Uterus (tissue), 3 donors: ENCODE measurements at regions not wholly inside any gene's neighbourhood (a gene's known extent, or its start where the extent isn't known, plus 50 kb on each side); places are given as distances from the start of the nearest gene placed in this dataset.

Experiments used
- DNase-seq, 2 donors: peaks; one replicate each; pipeline ENCODE4 v3.0.0-alpha.2; 2019 to 2020
- H3K27ac ChIP-seq, 2 donors: fragments of 200-600 bp; sonication (generic); 1 replicate in 1 of 2; 2 replicates in 1 of 2; pipeline ENCODE4 v1.5.1; 2016 to 2018
- H3K27me3 ChIP-seq, 2 donors: fragments of 200-600 bp; sonication (generic); one replicate each; pipeline ENCODE4 v1.5.1; 2018 to 2019; ENCODE audit warnings: control low read depth in 1 of 2
- H3K36me3 ChIP-seq, 2 donors: fragments of 200-600 bp; sonication (generic); one replicate each; pipeline ENCODE4 v1.5.1; 2019; ENCODE audit warnings: control low read depth in 1 of 2
- H3K4me1 ChIP-seq, 2 donors: fragments of 200-600 bp; sonication (generic); one replicate each; pipeline ENCODE4 v1.5.1; 2018 to 2019; ENCODE audit warnings: control low read depth in 1 of 2
- H3K4me3 ChIP-seq, 2 donors: fragments of 200-600 bp; sonication (generic); 1 replicate in 1 of 2; 2 replicates in 1 of 2; pipeline ENCODE4 v1.5.1; 2018 to 2019; ENCODE audit warnings: mild to moderate bottlenecking in 1 of 2
- H3K9me3 ChIP-seq, 2 donors: fragments of 200-600 bp; sonication (generic); one replicate each; pipeline ENCODE4 v1.5.1; 2019; ENCODE audit warnings: control low read depth in 1 of 2
- CTCF ChIP-seq, 4 experiments: fragments of 200-600 bp in 2 of 4; fragments of 450-650 bp in 2 of 4; sonication (generic) in 2 of 4; IDR thresholded peaks; one replicate each; pipeline ENCODE4 v1.5.1; 2016 to 2019; ENCODE audit warnings: antibody characterized with exemption in 4 of 4, mild to moderate bottlenecking in 2 of 4, moderate library complexity in 1 of 4
- POLR2A ChIP-seq, 2 donors: fragments of 450-650 bp; IDR thresholded peaks; one replicate each; pipeline ENCODE4 v1.6.1; 2016; ENCODE audit warnings: antibody characterized with exemption in 2 of 2, mild to moderate bottlenecking in 1 of 2, moderate library complexity in 1 of 2
- intact Hi-C: fragments of 100-400 bp; cut with DNase I; formaldehyde crosslinking; loops from one replicate; pipeline ENCODE4 v1.15.1; 2023; ENCODE audit warnings: low total_unique reads
- donor health status: DM: yes; HTN: yes; CAD: no.

- no peak for DNase-seq
These were observed 207.2 kb upstream of the ECI2 start for GRCh38 chr6:4342407-4343137.

GRCh38 chr6:4341078-4341797 lies 205.9 kb upstream of the ECI2 start:
- no peak for DNase-seq
- no peak overlapping the region for H3K4me3 ChIP-seq
- no peak for TF ChIP-seq POLR2A (IDR thresholded peaks at IDR 0.05)
- TF ChIP-seq CTCF (IDR thresholded peaks at IDR 0.05) = no peak
- no peaks in the 10 kb centered on the region for H3K27me3 ChIP-seq
- no peaks in the 10 kb centered on the region for H3K36me3 ChIP-seq
- H3K27ac ChIP-seq = no peak overlapping the region
- no peaks in the 10 kb centered on the region for H3K9me3 ChIP-seq
- intact Hi-C loops = no loop called here
- H3K4me1 ChIP-seq = no peaks in the 10 kb centered on the region

More at GRCh38 chr6:4342407-4343137, 207.2 kb upstream of the ECI2 start:
- Histone ChIP-seq H3K27me3 (no peaks in the 10 kb centered on the region), H3K4me1 (no peaks in the 10 kb centered on the region), H3K36me3 (no peaks in the 10 kb centered on the region), H3K9me3 (no peaks in the 10 kb centered on the region), H3K4me3 (no peak overlapping the region), H3K27ac (no peak overlapping the region)
- intact Hi-C loops = no loop called here
- no peak for TF ChIP-seq POLR2A (IDR thresholded peaks at IDR 0.05)
- TF ChIP-seq CTCF (IDR thresholded peaks at IDR 0.05) = no peak

- H3K36me3 ChIP-seq = no peaks in the 10 kb centered on the region
- H3K4me3 ChIP-seq = no peak overlapping the region
- no peak for TF ChIP-seq POLR2A (IDR thresholded peaks at IDR 0.05)
- TF ChIP-seq CTCF (IDR thresholded peaks at IDR 0.05) = no peak
- DNase-seq = no peak
- H3K27ac ChIP-seq = no peak overlapping the region
- intact Hi-C loops = no loop called here
- no peaks in the 10 kb centered on the region for H3K9me3 ChIP-seq
- no peaks in the 10 kb centered on the region for H3K27me3 ChIP-seq
- no peaks in the 10 kb centered on the region for H3K4me1 ChIP-seq
These were observed 205.2 kb upstream of the ECI2 start for GRCh38 chr6:4340544-4340943.

- H3K4me1 ChIP-seq = no peaks in the 10 kb centered on the region
- no peak for TF ChIP-seq POLR2A (IDR thresholded peaks at IDR 0.05)
- no peak for TF ChIP-seq CTCF (IDR thresholded peaks at IDR 0.05)
- H3K9me3 ChIP-seq = no peaks in the 10 kb centered on the region
- H3K27me3 ChIP-seq = no peaks in the 10 kb centered on the region
- DNase-seq = no peak
- intact Hi-C loops = no loop called here
- no peak overlapping the region for H3K27ac ChIP-seq
- H3K36me3 ChIP-seq = no peaks in the 10 kb centered on the region
- H3K4me3 ChIP-seq = no peak overlapping the region
These were observed 203.5 kb upstream of the ECI2 start for GRCh38 chr6:4338884-4339283.

GRCh38 chr6:4336778-4337442 lies 201.5 kb upstream of the ECI2 start:
- H3K27ac ChIP-seq = no peak overlapping the region
- intact Hi-C loops = no loop called here

More at GRCh38 chr6:4336778-4337442, 201.5 kb upstream of the ECI2 start:
- Histone ChIP-seq H3K4me1 (no peaks in the 10 kb centered on the region), H3K27me3 (no peaks in the 10 kb centered on the region), H3K9me3 (no peaks in the 10 kb centered on the region), H3K36me3 (no peaks in the 10 kb centered on the region), H3K4me3 (no peak overlapping the region)
- TF ChIP-seq POLR2A (IDR thresholded peaks at IDR 0.05) (no peak), CTCF (IDR thresholded peaks at IDR 0.05) (no peak)
- peak; percentile 55 to 71 for DNase-seq
